Smooth muscle cell (in vitro differentiated cells): ENCODE measurements at regions not wholly inside any gene's neighbourhood (a gene's known extent, or its start where the extent isn't known, plus 50 kb on each side); places are given as distances from the start of the nearest gene placed in this dataset.

Experiments
- DNase-seq: peaks from one replicate; lab custom pipeline; 2025; ENCODE audit not compliant: unreplicated experiment; lab: John Stamatoyannopoulos, UW
- H2AFZ ChIP-seq: fragments of 200-600 bp; sonication (generic); 2 replicates; pipeline ENCODE4 v1.6.0; 2016; ENCODE audit warnings: antibody characterized with exemption, low read depth, mild to moderate bottlenecking
- H3F3A ChIP-seq: fragments of 200-600 bp; sonication (generic); 2 replicates; pipeline ENCODE4 v1.6.0; 2017; ENCODE audit warnings: antibody characterized with exemption, low read depth
- H3K27ac ChIP-seq: fragments of 200-600 bp; sonication (generic); 2 replicates; pipeline ENCODE4 v1.5.1; 2016; ENCODE audit warnings: low read depth, mild to moderate bottlenecking
- H3K27me3 ChIP-seq: fragments of 200-600 bp; sonication (generic); 2 replicates; pipeline ENCODE4 v1.6.1; 2016; ENCODE audit warnings: low read depth, mild to moderate bottlenecking
- H3K36me3 ChIP-seq: fragments of 200-600 bp; sonication (generic); 2 replicates; pipeline ENCODE4 v1.5.1; 2016; ENCODE audit warnings: low read depth
- H3K4me1 ChIP-seq: fragments of 200-600 bp; sonication (generic); 2 replicates; pipeline ENCODE4 v1.5.1; 2016; ENCODE audit warnings: low read depth
- H3K4me2 ChIP-seq: fragments of 200-600 bp; sonication (generic); 2 replicates; pipeline ENCODE4 v1.6.0; 2016; ENCODE audit warnings: mild to moderate bottlenecking
- H3K4me3 ChIP-seq: fragments of 200-600 bp; sonication (generic); 2 replicates; pipeline ENCODE4 v1.5.1; 2016; ENCODE audit warnings: mild to moderate bottlenecking
- H3K79me2 ChIP-seq: fragments of 200-600 bp; sonication (generic); 2 replicates; pipeline ENCODE4 v1.6.0; 2016; ENCODE audit warnings: low read depth, mild to moderate bottlenecking
- H3K9ac ChIP-seq: fragments of 200-600 bp; sonication (generic); 2 replicates; pipeline ENCODE4 v1.6.0; 2016; ENCODE audit warnings: low read depth
- H3K9me3 ChIP-seq: fragments of 200-600 bp; sonication (generic); replicated peaks from 2 replicates; pipeline ENCODE4 v1.5.1; 2016; ENCODE audit warnings: low read depth
- H4K20me1 ChIP-seq: fragments of 200-600 bp; sonication (generic); 2 replicates; pipeline ENCODE4 v1.6.0; 2016; ENCODE audit warnings: low read depth
- CTCF ChIP-seq: fragments of 200-600 bp; sonication (generic); IDR thresholded peaks from 2 replicates; pipeline ENCODE4 v1.5.1; 2017; ENCODE audit warnings: borderline replicate concordance, mild to moderate bottlenecking, antibody characterized with exemption; ENCODE audit not compliant: insufficient read depth, poor library complexity, severe bottlenecking
- WGBS: methylation state at CpG from one replicate; pipeline ENCODE4 v1.1.7; 2016; ENCODE audit warnings: low lambda C conversion rate; 5-methylcytosine and 5-hydroxymethylcytosine counted together

GRCh38 chr6:43890197-43891062 lies 120.4 kb downstream of the VEGFA start:
- 75% methylated on average over 17 of the region's 17 CpGs for WGBS
- H3K4me3 ChIP-seq = no peak overlapping the region
- H4K20me1 ChIP-seq = no peaks in the 10 kb centered on the region
- TF ChIP-seq CTCF = no peak
- no peak overlapping the region for H2AFZ ChIP-seq
- H3K27ac ChIP-seq = no peak overlapping the region
- H3K27me3 ChIP-seq = peaks cover 13% of the 10 kb centered on the region
- peaks cover 3% of the 10 kb centered on the region for H3K4me1 ChIP-seq
- no peaks in the 10 kb centered on the region for H3K36me3 ChIP-seq
- DNase-seq = no peak
- no peak overlapping the region for H3K4me2 ChIP-seq
- H3K9ac ChIP-seq = no peak overlapping the region
- no peaks in the 10 kb centered on the region for H3K9me3 ChIP-seq
- H3F3A ChIP-seq = no peaks in the 10 kb centered on the region
- no peaks in the 10 kb centered on the region for H3K79me2 ChIP-seq

DNA sequence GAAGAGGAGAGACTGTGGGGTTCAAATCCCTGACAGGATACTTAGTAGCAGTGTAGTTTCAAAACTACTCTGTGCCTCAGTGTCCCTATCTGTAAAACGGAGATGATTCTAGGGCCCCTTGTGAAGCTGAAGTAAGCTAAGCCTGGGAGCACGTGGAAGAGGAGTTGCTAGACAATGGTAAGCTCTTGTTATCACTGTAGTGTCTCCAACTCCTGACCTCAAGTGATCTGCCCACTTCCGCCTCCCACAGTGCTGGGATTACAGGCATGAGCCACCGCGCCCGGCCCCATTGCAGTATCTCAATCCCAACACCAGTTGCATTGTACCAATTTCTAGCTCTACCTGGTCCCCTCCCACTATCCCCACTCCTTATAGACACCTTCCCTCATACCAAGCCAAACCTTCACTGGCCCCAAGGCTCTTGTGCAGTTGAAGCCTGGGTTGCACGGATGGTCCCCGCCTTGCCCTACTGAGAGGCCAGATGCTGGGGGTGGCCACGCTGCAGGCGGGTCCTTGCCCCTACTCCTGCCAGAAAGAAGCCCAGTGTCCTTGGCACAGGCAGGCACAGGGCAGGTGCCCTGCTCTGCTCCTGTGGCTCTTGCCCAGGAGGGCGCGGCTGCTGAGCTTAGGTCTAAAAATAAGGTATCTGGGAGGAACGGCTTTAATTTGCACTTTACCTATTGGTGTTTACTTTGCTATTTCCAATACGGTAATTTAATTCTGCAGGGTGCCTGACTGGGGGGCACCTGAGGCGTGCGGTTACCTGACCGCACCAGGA lies 118.1 kb downstream of the VEGFA start:
- H2AFZ ChIP-seq = no peak overlapping the region
- H3K27ac ChIP-seq = no peak overlapping the region
- no peaks in the 10 kb centered on the region for H3K9me3 ChIP-seq
- no peaks in the 10 kb centered on the region for H3F3A ChIP-seq
- no peaks in the 10 kb centered on the region for H3K36me3 ChIP-seq
- H3K9ac ChIP-seq = no peak overlapping the region
- H3K27me3 ChIP-seq = peaks cover 13% of the 10 kb centered on the region
- no peak overlapping the region for H3K4me3 ChIP-seq
- no peak overlapping the region for H3K4me2 ChIP-seq
- peaks cover 3% of the 10 kb centered on the region for H3K4me1 ChIP-seq
- H3K79me2 ChIP-seq = no peaks in the 10 kb centered on the region
- no peak for TF ChIP-seq CTCF
- 78% methylated on average over 17 of the region's 17 CpGs for WGBS
- no peaks in the 10 kb centered on the region for H4K20me1 ChIP-seq
- DNase-seq = no peak

DNA sequence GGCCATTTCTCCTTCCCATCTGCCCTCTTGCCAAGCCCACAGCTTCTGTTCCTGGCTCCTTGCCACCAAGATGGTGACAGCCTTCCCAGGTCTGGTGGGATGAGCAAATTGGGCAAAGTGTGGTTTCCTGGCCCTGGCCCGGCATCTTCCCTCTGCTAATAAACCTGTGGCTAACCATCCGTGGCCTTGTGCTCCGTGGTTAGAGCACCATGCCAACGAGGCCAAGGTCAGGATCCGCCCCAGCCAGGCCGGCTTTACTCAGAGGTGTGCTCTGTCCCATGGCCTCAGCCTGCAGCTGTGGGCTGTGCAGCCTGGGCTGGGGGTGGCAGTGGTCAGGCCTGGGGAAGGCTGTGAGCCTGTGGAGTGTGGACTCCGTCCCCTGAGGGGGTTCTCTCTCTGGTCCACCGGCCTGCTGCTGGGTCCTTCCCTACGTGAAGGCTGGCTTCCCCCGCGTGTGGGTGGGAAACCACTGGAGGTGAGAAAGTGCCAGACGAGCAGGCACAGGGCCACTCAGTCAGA lies 117.4 kb downstream of the VEGFA start:
- H3K9ac ChIP-seq = no peak overlapping the region
- no peak for TF ChIP-seq CTCF
- no peaks in the 10 kb centered on the region for H3K36me3 ChIP-seq
- 71% methylated on average over 11 of the region's 12 CpGs for WGBS
- H3K27ac ChIP-seq = no peak overlapping the region
- peaks cover 13% of the 10 kb centered on the region for H3K27me3 ChIP-seq
- no peaks in the 10 kb centered on the region for H3K9me3 ChIP-seq
- no peaks in the 10 kb centered on the region for H3F3A ChIP-seq
- peaks cover 3% of the 10 kb centered on the region for H3K4me1 ChIP-seq
- DNase-seq = no peak
- H3K4me3 ChIP-seq = no peak overlapping the region
- no peak overlapping the region for H3K4me2 ChIP-seq
- H3K79me2 ChIP-seq = no peaks in the 10 kb centered on the region
- H2AFZ ChIP-seq = no peak overlapping the region
- H4K20me1 ChIP-seq = no peaks in the 10 kb centered on the region
